OCI-LY7 (cell line): ENCODE measurements at regions not wholly inside any gene's neighbourhood (a gene's known extent, or its start where the extent isn't known, plus 50 kb on each side); places are given as distances from the start of the nearest gene placed in this dataset.

Experiments
- BruUV-seq: library from RNA; stranded (reverse); fragments of 400-500 nt; replicated peaks from 2 replicates; lab custom pipeline; 2021; lab: Mats Ljungman, UMichigan
- CTCF ChIA-PET: fragments of 300-600 bp; sonication (Branson Sonifier 250); formaldehyde crosslinking; loops from one replicate; lab custom pipeline; 2022; ENCODE audit warnings: antibody characterized with exemption; ENCODE audit not compliant: unreplicated experiment; lab: Charles Lee
- POLR2A ChIA-PET: fragments of 300-600 bp; sonication (Branson Sonifier 250); formaldehyde crosslinking; loops from one replicate; lab custom pipeline; 2022; ENCODE audit warnings: antibody characterized with exemption; lab: Charles Lee
- DNase-seq: peaks from one replicate; pipeline ENCODE4 v3.0.0-alpha.2; 2015; ENCODE audit warnings: low spot score
- H2AFZ ChIP-seq: fragments of 200-600 bp; sonication (generic), shearing (Covaris generic); 2 replicates; pipeline ENCODE4 v1.6.1; 2014; ENCODE audit warnings: mild to moderate bottlenecking, antibody characterized with exemption, low read length, moderate library complexity
- H3K27ac ChIP-seq: fragments of 200-600 bp; sonication (generic); 2 replicates; pipeline ENCODE4 v1.5.1; 2014; ENCODE audit warnings: mixed run types, low read depth, mild to moderate bottlenecking, moderate library complexity, low read length, inconsistent platforms; ENCODE audit not compliant: poor library complexity, severe bottlenecking
- H3K36me3 ChIP-seq: fragments of 200-600 bp; sonication (generic); 2 replicates; pipeline ENCODE4 v1.6.1; 2014; ENCODE audit warnings: mild to moderate bottlenecking, antibody characterized with exemption, low read length, moderate library complexity, mixed read lengths; ENCODE audit not compliant: insufficient read depth
- H3K4me1 ChIP-seq: fragments of 200-600 bp; sonication (generic); 2 replicates; pipeline ENCODE4 v1.5.1; 2014; ENCODE audit warnings: mild to moderate bottlenecking, low read length; ENCODE audit not compliant: insufficient read depth, poor library complexity, severe bottlenecking
- H3K4me2 ChIP-seq: fragments of 200-600 bp; sonication (generic); 2 replicates; pipeline ENCODE4 v1.6.1; 2014; ENCODE audit warnings: mild to moderate bottlenecking, low read length
- H3K4me3 ChIP-seq: fragments of 200-600 bp; sonication (generic); 2 replicates; pipeline ENCODE4 v1.5.1; 2014; ENCODE audit warnings: mild to moderate bottlenecking, low read depth, low read length; ENCODE audit not compliant: poor library complexity, severe bottlenecking
- H3K79me2 ChIP-seq: fragments of 200-600 bp; sonication (generic); 2 replicates; pipeline ENCODE4 v1.6.1; 2016; ENCODE audit warnings: low read depth, mild to moderate bottlenecking, low read length, moderate library complexity, mixed read lengths; ENCODE audit not compliant: insufficient read depth
- H3K9me2 ChIP-seq: fragments of 200-600 bp; sonication (generic); 2 replicates; pipeline ENCODE4 v1.6.1; 2016; ENCODE audit warnings: mild to moderate bottlenecking, low read length, mixed read lengths; ENCODE audit not compliant: insufficient read depth
- H3K9me3 ChIP-seq: fragments of 200-600 bp; sonication (generic); 2 replicates; pipeline ENCODE4 v1.6.1; 2014; ENCODE audit warnings: mild to moderate bottlenecking, mixed run types, low read length, mixed read lengths
- H4K20me1 ChIP-seq: fragments of 200-600 bp; sonication (generic); 2 replicates; pipeline ENCODE4 v1.6.1; 2014; ENCODE audit warnings: mild to moderate bottlenecking, antibody characterized with exemption, low read length, moderate library complexity, mixed read lengths; ENCODE audit not compliant: insufficient read depth
- CTCF ChIP-seq: fragments of 200-600 bp; sonication (generic); conservative IDR thresholded peaks from 2 replicates; pipeline ENCODE4 v1.5.1; 2014; ENCODE audit warnings: mild to moderate bottlenecking, antibody characterized with exemption, low read length, moderate library complexity, mixed read lengths
- EZH2phosphoT487 ChIP-seq: fragments of 200-600 bp; sonication (generic); IDR thresholded peaks from 2 replicates; pipeline ENCODE4 v1.6.1; 2018; ENCODE audit warnings: low read depth, borderline replicate concordance, mild to moderate bottlenecking, mixed run types, antibody characterized with exemption, low read length, moderate library complexity, mixed read lengths
- intact Hi-C: fragments of 100-400 bp; cut with micrococcal nuclease; formaldehyde crosslinking; loops from one replicate; pipeline ENCODE4 v1.10.0; 2022; ENCODE audit not compliant: unreplicated experiment

DNA sequence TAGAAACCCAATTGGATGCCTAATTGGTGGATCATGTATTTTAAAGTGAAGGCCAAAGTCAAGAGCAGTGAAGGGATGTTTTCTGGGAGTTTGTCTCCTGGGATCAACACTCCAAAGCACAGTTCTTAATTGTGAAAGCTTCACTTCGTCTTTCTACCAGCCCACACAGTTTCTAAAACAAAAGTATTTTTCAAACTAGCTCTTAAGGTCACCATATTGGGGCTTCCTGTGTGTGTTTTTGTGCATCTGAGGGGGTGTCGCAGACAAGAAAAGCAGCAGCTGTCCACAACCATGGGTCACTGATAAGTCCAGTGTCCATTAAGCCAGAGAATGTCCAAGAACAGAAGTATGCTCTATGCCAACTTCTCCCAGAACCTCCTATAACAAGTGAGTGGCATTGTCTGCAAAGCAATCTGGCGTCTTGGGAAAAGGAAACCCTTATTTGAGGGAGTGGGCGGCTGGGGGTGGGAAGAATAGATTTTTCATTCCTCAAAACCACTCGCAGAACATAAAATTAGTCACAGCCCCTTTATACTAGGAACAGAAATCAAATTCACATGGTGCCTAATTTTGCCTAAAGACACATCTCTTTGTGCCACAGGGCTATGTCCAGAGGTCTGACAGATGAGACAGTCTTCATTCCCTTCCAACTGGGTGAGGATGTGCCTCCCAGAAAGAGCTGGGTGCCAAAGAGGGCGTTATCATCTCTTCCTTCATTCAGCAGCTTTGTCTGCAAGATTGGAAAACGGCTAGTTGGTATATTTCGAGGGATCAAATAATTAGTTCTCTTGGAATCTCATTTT is 610.4 kb downstream of the BCOR start:
- BruUV-seq: no TSS peak
- no peak overlapping the region for H3K4me2 ChIP-seq
- no peak for TF ChIP-seq CTCF
- TF ChIP-seq EZH2phosphoT487: no peak
- DNase-seq: no peak
- no peaks in the 10 kb centered on the region for H3K36me3 ChIP-seq
- intact Hi-C loops: no loop called here
- no peaks in the 10 kb centered on the region for H4K20me1 ChIP-seq
- ChIA-PET POLR2A (no interaction called here), CTCF (no interaction called here)
- H3K4me3 ChIP-seq: no peak overlapping the region
- H3K27ac ChIP-seq: no peak overlapping the region
- H3K9me3 ChIP-seq: no peaks in the 10 kb centered on the region
- H2AFZ ChIP-seq: no peak overlapping the region
- no peaks in the 10 kb centered on the region for H3K4me1 ChIP-seq
- no peaks in the 10 kb centered on the region for H3K9me2 ChIP-seq
- H3K79me2 ChIP-seq: no peaks in the 10 kb centered on the region

DNA sequence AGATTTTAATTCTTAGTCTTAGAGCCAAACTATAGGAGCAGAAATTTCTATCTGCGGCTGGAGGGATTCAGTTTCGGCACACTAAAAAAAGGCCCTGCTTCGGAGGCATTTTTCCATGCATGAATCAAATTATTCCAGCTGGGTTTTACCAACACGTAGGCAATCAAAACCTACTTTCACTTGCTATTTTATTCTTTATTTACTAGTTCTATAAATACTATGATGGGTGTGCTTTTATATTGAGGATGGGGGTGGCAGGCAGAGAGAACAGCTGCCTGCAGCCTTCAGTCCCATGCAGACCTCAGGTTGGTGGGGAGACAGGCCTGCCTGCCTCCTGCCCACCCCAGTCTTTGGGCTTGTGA is 609.8 kb downstream of the BCOR start:
- TF ChIP-seq CTCF: no peak
- no TSS peak for BruUV-seq

DNA sequence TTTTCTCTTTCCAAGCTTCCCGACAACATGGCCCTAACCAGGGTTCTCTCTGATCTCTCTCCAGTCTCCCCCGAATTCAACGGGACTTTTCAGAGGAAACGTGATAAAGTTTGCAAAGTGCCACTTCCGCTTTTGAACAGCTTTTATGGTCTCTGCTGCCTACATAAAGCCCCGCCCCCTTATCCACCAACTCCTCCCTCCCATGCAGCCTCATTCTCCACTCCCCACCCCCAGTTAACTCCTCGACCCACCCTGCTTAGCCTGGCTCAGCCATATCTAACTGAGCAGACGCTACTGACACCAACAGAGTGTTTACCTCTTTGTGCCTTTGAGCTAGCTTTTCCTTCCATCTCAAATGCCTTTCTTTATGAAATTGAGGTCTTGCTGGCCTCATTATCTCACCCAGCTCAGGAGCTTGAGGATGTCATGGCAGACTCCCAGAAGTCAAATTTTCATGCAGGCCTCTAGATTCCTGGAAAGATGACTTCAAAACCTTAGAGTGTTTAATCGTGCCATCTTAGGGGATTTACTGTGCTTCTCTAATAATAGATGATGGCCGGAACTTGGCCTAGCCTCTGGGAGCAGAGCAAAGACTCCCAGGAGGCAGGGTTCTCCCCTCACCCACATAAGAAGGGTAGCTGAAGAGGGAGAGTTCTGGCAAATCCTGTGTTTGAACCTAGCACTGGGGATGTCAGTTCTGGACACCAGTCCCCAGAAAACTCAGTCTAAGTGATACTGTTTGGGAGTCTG is 606.0 kb downstream of the BCOR start:
- no peaks in the 10 kb centered on the region for H3K36me3 ChIP-seq
- ChIA-PET POLR2A (interaction anchor here (0.6 kb wide), 1 partner anchor 8 kb away, joined by 3 read pairs; no protein-coding TSS in a partner anchor), CTCF (interaction anchor here (0.6 kb wide), 1 partner anchor 33 kb away, joined by 3 read pairs; no protein-coding TSS in a partner anchor)
- no peak overlapping the region for H3K4me3 ChIP-seq
- H3K4me1 ChIP-seq: no peaks in the 10 kb centered on the region
- BruUV-seq: no TSS peak
- TF ChIP-seq EZH2phosphoT487 (no peak), CTCF (no peak)
- H3K4me2 ChIP-seq: no peak overlapping the region
- H3K9me2 ChIP-seq: no peaks in the 10 kb centered on the region
- no peak overlapping the region for H3K27ac ChIP-seq
- H4K20me1 ChIP-seq: no peaks in the 10 kb centered on the region
- intact Hi-C loops: no loop called here
- H3K79me2 ChIP-seq: no peaks in the 10 kb centered on the region
- peak; percentile 11 for DNase-seq
- H2AFZ ChIP-seq: no peak overlapping the region
- no peaks in the 10 kb centered on the region for H3K9me3 ChIP-seq

More for the DNA sequence above, 609.8 kb downstream of the BCOR start:
- ChIA-PET CTCF (no interaction called here), POLR2A (no interaction called here)
- Histone ChIP-seq H3K36me3 (no peaks in the 10 kb centered on the region), H3K9me3 (no peaks in the 10 kb centered on the region), H4K20me1 (no peaks in the 10 kb centered on the region), H3K9me2 (no peaks in the 10 kb centered on the region), H3K27ac (no peak overlapping the region), H2AFZ (no peak overlapping the region), H3K79me2 (no peaks in the 10 kb centered on the region), H3K4me2 (no peak overlapping the region), H3K4me3 (no peak overlapping the region), H3K4me1 (no peaks in the 10 kb centered on the region)
- no peak for DNase-seq
- intact Hi-C loops: no loop called here
